NOMO-1 treated with dmso at 0.1 percent for 144 hours (cell line): ENCODE measurements at regions not wholly inside any gene's neighbourhood (a gene's known extent, or its start where the extent isn't known, plus 50 kb on each side); places are given as distances from the start of the nearest gene placed in this dataset.
"Not testable (repeated sequence)": the region's sequence is repeated elsewhere in the genome, so short reads cannot be mapped to it uniquely, and the experiment has no call there.

ENCODE experiments used
- DNase-seq: peaks from one replicate; lab custom pipeline; 2025; ENCODE audit not compliant: unreplicated experiment; lab: John Stamatoyannopoulos, UW

GRCh38 chr2:4039896-4040295 is 336.5 kb downstream of the DCDC2C start:
- DNase-seq: no peak

DNA sequence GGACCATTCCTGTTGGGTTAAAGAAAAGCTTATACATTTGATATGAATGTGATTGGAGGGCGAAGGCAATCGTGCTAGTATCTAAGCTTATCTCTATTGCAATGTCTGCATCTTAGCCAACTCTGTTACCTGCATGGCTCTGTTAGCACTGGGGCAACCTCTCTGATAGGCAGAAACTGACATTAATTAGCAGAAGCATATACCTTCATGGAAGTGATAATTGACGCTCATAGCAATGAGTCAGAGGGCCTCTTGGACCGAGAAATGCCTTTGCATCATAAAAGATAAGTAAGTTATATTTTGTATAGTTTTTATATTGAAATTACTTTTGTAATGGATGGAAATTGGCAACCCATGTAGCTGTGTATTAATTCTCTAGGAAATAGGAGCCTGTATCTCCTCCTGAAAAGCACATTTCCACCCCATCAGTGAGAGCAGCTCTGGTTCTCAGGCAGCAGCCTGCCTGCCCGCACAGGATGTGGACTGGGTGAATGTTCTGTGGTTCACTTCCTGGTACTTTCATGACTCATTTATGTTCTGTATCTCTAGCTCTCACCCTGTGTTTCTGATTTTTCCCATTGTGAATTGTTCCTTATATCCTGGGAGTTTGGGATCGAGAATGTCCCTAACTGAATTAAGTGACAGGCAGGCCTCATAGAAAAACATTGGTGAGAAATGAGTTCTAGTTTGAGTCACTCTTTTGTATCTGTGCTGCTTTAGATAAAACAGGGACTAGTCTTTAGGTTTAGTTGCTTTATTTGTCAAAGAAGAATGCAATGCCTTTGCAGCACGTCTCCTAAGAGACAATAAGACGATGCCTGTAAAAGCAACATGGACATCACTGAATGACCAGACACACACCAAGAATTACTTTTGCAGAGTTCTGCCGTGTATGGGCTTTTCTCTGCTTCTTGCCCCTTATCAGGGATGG is 344.9 kb downstream of the DCDC2C start:
- peak; percentile 17 for DNase-seq

- DNase-seq: no peak
Measured at GRCh38 chr2:4049463-4049862, 346.1 kb downstream of the DCDC2C start.

- no peak for DNase-seq
Measured at GRCh38 chr2:4053769-4054493, 350.6 kb downstream of the DCDC2C start.

- no peak for DNase-seq
Measured at GRCh38 chr2:4066217-4066616, 362.8 kb downstream of the DCDC2C start.

GRCh38 chr2:4073026-4073569 is 369.7 kb downstream of the DCDC2C start:
- no peak for DNase-seq

- no peak for DNase-seq
Measured at GRCh38 chr2:4077017-4077416, 373.6 kb downstream of the DCDC2C start.

DNA sequence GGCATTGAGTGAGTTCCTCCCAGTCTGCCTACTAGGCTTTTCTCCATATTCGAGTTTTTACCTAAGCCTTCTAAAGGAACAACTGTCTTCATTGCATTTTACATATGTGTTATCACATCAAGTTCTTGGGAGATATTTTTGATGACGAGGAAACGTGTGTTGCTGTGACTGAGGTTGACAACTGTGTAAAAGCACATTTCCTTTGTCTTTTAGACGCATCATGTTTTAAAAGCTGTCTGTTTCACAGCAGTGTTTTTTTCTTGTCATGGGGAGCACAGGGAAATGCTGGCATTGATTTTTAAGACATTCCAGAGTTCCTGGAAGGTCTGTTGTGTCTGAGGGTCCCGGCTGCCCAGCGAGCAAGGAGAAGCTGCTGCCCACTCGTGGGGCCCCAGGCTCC is 381.8 kb downstream of the DCDC2C start:
- no peak for DNase-seq

DNA sequence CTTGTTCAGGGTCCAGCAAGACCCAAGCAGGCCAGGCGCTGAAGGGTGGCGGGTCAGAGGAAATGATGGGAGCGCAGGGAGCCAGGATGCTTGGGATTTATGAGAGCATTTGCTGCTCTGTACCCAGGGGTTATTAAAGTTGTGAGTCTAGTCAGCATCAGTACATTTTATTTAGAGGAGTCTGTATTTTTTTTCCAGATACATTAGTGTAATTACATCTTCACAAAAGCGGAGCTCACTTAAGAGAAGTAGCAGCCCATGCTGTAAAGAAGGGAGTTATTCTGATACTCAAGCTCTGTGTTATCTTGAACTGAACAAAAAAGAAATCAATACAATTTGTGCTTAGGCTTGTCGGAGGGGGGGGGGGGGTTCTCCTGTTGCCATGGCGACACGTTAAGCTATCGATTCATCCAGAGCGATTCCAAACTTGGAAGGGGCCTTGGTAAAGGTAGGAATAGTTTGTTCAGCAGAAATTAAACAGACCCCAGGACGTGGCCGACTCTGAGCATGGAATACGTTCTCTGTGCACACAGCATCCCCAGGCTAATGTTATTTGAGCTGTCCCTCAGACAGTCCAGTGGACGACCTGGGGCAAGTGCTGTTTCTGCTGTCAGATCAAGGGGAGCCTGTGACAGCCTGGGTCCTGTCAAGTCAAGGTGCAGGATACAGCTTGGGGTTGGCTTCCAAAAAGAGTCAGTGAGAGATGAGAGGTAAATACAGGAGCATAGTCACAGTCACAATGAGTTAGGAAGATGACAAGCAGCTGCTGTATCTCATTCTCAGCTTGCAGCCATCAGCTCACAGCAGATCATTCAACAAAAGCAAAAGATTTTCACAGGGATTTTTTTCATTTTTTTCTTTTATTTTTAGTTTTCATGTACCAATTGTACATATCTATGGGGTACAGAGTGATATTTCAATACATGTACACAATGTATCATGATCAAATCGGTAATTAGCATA is 387.6 kb downstream of the DCDC2C start:
- no peak for DNase-seq

DNA sequence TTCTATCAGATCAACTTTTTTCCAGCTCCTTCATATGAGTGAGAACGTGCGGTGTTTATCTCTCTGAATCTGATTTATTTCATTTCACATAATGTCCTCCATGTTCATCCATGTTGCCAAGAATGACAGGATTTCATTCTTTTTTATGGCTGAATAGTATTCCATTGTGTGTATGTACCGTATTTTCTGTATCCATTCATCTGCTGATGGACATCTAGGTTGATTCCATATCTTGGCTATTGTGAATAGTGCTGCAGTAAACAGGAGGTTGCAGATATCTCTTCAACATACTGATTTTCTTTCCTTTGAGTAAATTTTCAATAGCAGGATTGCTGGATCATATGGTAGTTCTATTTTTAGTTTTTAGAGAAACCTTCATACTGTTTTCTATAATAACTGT is 388.5 kb downstream of the DCDC2C start:
- DNase-seq: no peak

- DNase-seq: no peak
Measured at GRCh38 chr2:4094743-4095142, 391.4 kb downstream of the DCDC2C start.

DNA sequence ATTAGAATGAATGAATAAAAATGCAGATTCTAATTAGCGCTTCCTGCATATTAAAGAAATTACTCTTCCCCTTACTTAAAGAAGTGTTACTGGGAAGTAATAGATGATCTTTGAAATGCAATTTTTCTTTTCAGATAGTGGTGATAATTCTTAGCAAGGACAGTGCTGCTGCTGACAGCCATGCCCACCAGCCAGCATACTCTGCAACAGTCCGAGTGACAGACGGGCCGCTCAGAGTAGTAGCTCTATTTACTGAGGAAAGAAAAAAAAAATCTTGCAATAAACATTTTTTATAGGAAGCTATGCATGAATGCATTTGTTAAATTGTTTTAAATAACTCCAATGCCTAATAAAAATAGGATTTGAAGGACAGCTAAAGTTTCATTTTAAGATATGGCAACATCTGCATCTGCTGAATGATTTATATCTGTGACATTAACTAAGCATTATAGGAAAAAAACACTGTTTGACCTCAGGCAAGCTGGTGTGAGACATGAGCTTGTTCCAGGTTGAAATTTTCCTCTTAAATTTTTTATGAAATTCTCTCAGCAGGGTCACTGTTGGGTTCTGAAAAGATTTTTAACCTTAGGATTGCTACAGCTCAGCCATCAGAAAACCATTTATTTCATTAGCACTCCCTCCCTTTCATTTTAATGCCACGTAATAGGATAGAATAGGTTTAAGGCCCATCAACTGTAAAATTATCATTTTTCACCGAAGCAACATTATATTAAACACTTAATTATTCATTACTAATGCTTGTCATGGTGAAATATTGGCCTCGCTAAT is 393.8 kb downstream of the DCDC2C start:
- no peak for DNase-seq

DNA sequence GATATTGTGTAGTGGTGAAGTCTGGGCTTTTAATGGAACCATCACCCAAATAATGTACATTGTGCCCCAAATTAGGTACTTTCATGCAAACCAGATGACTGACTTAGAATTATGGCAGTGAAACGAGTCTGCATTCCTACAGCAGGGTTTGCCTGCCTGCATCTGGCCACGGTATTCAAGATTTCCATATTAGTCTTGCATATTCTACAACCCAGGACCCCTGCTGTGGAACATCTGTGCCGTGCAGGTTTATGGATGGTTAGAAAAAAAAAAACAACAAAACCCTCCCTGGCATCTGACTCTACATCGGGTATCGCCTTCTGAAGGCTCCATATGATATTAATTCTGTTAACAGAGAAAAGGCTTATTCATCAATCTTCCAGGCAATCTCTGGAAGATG is 394.8 kb downstream of the DCDC2C start:
- no peak for DNase-seq

GRCh38 chr2:4101936-4102335 is 398.6 kb downstream of the DCDC2C start:
- DNase-seq: peak; percentile 66

- no peak for DNase-seq
Measured at GRCh38 chr2:4107179-4107578, 403.8 kb downstream of the DCDC2C start.

- no peak for DNase-seq
Measured at GRCh38 chr2:4110273-4110672, 406.9 kb downstream of the DCDC2C start.

DNA sequence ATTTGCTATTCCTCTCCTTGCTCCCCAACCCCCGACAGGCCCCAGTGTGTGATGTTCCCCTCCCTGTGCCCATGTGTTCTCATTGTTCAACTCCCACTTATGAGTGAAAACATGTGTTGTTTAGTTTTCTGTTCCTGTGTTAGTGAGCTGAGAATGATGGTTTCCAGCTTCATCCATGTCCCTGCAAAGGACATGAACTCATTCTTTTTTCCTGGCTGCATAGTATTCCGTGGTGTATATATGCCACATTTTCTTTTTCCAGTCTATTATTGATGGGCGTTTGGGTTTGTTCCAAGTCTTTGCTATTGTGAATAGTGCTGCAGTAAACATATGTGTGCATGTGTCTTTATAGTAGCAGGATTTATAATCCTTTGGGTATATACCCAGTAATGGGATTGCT is 412.1 kb downstream of the DCDC2C start:
- DNase-seq: not testable (repeated sequence)

DNA sequence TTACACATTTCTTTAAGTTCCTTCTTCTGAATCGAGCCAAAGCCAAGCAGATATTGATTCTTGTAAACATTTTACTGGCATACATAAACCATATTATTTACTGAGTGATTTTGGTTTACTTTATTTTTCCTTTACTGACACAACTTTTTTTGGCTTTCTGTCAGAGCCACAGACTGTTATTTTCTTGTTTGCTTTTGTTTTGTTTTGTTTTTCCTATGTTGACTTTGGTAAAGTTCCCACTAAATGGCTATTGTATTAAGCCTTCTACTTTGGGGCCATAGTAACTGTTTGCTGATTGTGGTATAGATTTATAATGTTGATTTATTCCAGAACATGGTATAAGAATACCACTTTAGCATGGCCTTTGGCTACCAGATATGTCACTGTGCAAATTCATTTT is 419.4 kb downstream of the DCDC2C start:
- no peak for DNase-seq

- DNase-seq: no peak
Measured at GRCh38 chr2:4130651-4131050, 427.3 kb downstream of the DCDC2C start.
